ENCODE measurements at regions not wholly inside any gene's neighbourhood (a gene's known extent, or its start where the extent isn't known, plus 50 kb on each side); places are given as distances from the start of the nearest gene placed in this dataset.
"Not testable (repeated sequence)": the region's sequence is repeated elsewhere in the genome, so short reads cannot be mapped to it uniquely, and the experiment has no call there.

- Histone ChIP-seq H3K36me3 (no peaks in the 10 kb centered on the region), H3K4me3 (no peak overlapping the region), H3K27me3 (no peaks in the 10 kb centered on the region), H3K4me1 (no peaks in the 10 kb centered on the region), H3K27ac (no peak overlapping the region), H3K9me3 (no peaks in the 10 kb centered on the region)
- intact Hi-C loops (cut with DNase I): no loop called here
- DNase-seq (ENCODE audit: low spot score in 2 of 2): no peak
- TF ChIP-seq CTCF (IDR thresholded peaks at IDR 0.05): no peak
Measured at GRCh38 chr10:30531751-30532530, 97.6 kb downstream of the LYZL2 start.

- TF ChIP-seq CTCF (IDR thresholded peaks at IDR 0.05): no peak
- Histone ChIP-seq H3K4me3 (no peak overlapping the region), H3K27me3 (no peaks in the 10 kb centered on the region), H3K9me3 (no peaks in the 10 kb centered on the region), H3K4me1 (no peaks in the 10 kb centered on the region), H3K27ac (no peak overlapping the region), H3K36me3 (no peaks in the 10 kb centered on the region)
- intact Hi-C loops (cut with DNase I): no loop called here
- peak; percentile 74 to 90 for DNase-seq (ENCODE audit: low spot score in 2 of 2)
Measured at GRCh38 chr10:30529373-30529998, 95.5 kb downstream of the MAP3K8 start.

GRCh38 chr10:30528429-30528786 is 94.4 kb downstream of the MAP3K8 start:
- Histone ChIP-seq H3K4me1 (no peaks in the 10 kb centered on the region), H3K4me3 (no peak overlapping the region), H3K27me3 (no peaks in the 10 kb centered on the region), H3K27ac (peak overlapping the region in 1 of 2 donors; percentile 7), H3K36me3 (no peaks in the 10 kb centered on the region), H3K9me3 (no peaks in the 10 kb centered on the region)
- intact Hi-C loops (cut with DNase I): no loop called here
- DNase-seq (ENCODE audit: low spot score in 2 of 2): no peak
- TF ChIP-seq CTCF (IDR thresholded peaks at IDR 0.05): no peak

GRCh38 chr10:30527623-30528428 is 93.8 kb downstream of the MAP3K8 start:
- Histone ChIP-seq H3K4me3 (no peak overlapping the region), H3K4me1 (no peaks in the 10 kb centered on the region), H3K27me3 (no peaks in the 10 kb centered on the region), H3K36me3 (no peaks in the 10 kb centered on the region), H3K9me3 (no peaks in the 10 kb centered on the region), H3K27ac (no peak overlapping the region)
- intact Hi-C loops (cut with DNase I): no loop called here
- DNase-seq (ENCODE audit: low spot score in 2 of 2): no peak
- no peak for TF ChIP-seq CTCF (IDR thresholded peaks at IDR 0.05)

- H3K4me3 ChIP-seq; H3K27ac ChIP-seq; H3K27me3 ChIP-seq; intact Hi-C loops (cut with DNase I); DNase-seq (ENCODE audit: low spot score in 2 of 2); H3K9me3 ChIP-seq; H3K4me1 ChIP-seq; H3K36me3 ChIP-seq: not testable (repeated sequence)
Measured at GRCh38 chr10:30522661-30523078, 88.7 kb downstream of the MAP3K8 start.

- no peaks in the 10 kb centered on the region for H3K4me1 ChIP-seq
- no peaks in the 10 kb centered on the region for H3K27me3 ChIP-seq
- no peak overlapping the region for H3K4me3 ChIP-seq
- H3K9me3 ChIP-seq: no peaks in the 10 kb centered on the region
- DNase-seq (ENCODE audit: low spot score in 2 of 2): no peak
- no peaks in the 10 kb centered on the region for H3K36me3 ChIP-seq
- TF ChIP-seq CTCF (IDR thresholded peaks at IDR 0.05): no peak
- no peak overlapping the region for H3K27ac ChIP-seq
- intact Hi-C loops (cut with DNase I): no loop called here
Measured at GRCh38 chr10:30518907-30519306, 84.9 kb downstream of the MAP3K8 start.
